ENCODE measurements at regions not wholly inside any gene's neighbourhood (a gene's known extent, or its start where the extent isn't known, plus 50 kb on each side); places are given as distances from the start of the nearest gene placed in this dataset.
"Not testable (repeated sequence)": the region's sequence is repeated elsewhere in the genome, so short reads cannot be mapped to it uniquely, and the experiment has no call there.

DNA sequence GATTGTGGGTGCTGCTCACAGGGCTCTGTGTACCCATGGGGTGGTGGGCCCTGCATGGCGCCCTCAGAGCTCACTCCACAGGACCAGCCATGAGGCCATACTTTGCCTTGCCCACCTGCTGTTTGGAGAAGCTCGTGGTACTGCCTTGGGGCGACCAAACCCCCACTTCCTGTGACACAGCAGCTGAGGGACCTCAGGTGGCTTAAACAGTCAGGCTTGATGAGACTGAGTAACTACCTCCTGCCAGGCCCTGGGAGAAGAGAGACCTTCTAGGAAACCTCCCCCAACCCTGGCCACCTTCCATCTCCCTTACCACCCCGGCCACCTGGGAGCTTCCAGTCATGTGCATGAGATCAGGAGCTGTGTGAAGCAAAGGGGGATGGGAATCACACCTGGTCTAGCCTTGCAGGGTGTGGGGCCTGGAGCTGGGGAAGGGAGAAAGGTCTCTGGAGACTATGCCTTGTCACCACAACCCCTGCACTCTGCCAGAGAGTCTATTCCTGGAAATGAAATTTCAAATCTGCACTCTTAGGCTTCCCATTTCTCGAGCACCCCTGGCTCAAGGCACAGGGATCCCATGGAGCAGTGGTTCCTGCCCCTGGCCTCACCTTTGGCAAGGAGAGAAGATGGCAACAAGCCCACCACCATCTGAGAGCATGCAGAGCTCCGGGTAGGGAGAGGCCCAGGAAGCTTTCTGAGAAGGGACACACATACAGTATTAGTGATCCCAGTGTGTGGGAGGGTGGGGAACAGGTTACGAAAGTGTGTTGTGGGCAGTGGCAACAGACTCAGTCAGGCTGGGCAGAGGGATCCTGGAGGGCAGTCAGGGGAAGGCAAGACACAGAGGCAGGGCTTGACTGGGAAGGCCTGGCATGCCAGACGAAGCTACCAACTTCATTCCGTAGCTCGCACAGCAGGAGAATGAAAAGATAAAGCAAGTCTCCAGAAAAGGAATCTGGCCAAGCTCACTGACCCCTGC is 125.0 kb downstream of the URI1 start:
- no peak for DNase-seq

DNA sequence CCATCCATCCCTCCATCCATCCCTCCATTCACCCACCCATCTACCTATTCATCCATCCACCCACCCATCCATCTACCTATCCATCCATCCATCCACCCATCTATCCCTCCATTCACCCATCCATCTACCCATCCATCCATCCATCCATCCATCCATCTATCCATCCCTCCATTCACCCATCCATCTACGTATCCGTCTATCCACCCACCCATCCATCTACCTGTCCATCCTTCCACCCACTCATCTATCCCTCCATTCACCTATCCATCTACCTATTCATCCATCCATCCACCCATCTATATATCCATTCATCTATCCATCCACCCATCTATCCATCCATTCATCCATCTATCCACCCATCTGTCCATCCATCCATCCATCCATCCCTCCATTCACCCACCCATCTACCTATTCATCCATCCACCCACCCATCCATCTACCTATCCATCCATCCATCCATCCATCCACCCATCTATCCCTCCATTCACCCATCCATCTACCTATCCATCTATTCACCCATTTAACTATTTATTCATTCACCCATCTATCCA is 126.0 kb downstream of the URI1 start:
- DNase-seq, result not testable (repeated sequence)

DNA sequence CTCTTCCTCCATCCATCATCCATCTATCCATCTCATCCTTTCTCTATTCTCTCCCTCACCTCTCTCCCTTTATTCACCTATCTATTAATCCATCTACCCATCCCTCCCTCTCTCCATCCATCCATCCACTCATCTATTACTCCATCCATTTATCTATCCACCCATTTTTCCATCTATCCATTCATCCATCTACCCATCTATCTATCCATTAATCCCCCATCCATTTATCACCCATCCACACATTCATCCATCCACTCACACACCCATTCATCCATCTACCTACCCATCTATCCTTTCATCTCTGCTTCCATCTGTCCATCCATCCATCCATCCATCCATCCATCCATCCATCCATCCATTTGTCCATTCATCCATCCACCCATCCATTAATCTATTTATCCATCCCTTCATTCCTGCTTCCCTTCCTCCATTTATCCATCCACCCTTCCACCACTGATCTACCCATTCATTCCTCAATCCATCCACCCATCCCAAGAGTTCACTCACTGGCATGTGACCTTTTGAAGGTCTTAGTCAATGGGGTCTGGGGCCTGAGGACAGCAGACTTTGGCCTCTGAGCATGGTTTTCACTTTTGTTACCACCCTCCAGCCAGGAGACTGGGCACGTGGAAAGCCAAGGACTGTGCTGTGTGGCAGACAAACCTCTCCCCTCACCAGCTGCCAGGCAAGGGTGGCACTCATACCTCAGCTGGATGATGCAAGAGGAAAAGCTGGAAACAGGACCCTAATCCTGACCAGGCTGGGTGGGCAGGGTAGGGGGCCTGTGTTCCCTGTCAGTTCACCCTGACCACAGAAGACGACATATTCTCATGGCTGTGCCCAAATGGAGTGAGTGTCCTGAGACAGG is 126.7 kb downstream of the URI1 start:
- DNase-seq, result no peak

DNA sequence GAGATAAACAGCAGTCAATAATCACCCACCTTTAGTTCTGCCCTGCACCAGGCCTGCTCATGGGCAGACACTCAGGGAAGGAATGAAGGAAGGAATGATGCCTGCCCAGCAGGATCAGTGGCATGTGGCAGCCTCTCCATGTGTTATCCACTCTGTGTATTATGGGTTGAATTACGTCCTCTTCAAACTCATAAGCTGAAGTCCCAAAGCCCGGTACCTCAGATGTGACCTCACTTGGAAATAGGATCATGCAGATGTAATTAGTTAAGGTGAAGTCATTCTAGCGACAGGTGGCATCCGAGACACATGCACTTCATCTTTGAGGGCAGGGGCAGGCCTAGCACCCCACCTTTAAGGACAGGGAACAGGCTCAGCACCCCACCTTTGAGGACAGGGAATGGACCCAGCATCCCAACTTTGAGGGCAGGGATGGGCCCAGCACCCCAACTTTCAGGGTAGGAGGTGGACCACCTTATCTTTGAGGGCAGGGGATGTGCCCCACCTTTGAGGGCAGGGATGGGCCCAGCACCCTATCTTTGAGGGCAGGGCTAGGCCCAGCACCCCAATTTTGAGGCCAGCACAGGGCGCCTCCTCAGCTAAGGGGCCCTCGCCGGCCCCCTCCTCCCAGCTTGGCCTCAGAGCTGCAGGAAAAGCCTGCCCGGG is 127.6 kb downstream of the URI1 start:
- no peak for DNase-seq

DNA sequence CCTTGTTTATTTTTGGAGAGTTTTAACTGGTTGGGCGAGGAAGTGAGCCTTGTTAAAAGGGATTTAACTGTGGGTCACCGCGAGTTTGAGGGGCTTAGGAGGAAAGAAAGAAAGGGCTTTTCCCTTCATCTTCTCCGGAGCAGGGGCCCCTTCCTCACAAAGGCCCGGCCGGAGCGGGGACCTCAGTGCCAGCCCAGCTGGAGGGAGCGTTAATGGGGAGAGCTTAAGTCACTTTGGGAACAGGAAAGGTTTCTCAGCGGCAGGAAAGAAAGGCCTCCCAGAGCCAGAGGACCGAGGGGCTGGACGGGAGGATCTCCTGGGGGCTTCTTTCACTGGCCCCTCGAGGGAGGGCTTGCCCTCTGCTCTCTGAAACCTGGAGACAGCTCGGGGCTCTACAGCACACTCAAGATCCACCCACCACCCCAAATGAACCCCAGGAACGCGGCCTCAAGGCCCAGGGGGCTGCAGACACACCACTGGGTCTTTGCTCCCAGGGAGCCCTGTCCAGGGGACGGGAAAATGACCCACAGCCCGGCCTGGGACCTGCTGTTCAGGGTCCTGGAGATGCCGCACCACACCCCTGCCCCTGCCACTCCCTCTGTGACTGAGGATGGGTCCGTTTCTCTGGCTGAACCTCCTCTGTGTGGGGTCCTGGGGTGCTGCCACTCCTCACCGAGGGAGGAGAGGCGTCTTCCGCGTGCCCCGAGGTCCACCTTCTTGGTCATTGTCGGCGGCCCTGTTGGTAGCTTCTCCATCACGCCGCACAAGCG is 128.3 kb downstream of the URI1 start:
- no peak for DNase-seq

DNA sequence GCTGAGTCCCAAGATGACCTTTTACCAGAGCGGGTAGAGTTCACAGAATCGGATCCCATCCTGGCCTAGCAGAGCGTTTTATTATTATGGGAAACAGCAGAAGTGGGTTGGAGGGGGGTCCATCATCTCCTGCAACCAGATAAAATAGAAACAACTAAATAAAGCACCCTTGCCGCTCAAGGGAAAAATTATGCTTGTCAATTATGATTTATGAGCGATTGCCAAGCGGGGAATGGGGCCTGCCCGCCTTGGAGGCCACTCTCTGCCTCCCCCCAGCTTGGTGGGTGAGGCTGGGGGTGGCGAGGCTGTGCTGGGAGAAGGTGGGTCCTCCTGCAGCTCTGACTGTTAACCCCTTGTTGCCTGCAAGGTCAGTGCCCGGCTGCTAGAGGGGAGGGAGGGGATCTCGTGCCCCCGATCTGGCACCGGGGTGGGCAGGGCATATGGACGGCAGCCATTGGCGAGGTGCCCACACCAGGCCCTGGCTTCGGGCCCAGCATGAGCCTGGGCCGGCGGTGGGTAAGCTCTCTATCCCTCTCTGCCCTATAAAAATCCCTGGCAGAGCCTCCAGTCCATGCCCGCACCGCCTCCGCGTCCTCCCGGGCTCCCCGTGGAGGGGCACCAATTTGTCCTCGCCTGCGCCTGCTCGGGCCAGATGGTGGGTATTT is 129.1 kb downstream of the URI1 start:
- no peak for DNase-seq

DNA sequence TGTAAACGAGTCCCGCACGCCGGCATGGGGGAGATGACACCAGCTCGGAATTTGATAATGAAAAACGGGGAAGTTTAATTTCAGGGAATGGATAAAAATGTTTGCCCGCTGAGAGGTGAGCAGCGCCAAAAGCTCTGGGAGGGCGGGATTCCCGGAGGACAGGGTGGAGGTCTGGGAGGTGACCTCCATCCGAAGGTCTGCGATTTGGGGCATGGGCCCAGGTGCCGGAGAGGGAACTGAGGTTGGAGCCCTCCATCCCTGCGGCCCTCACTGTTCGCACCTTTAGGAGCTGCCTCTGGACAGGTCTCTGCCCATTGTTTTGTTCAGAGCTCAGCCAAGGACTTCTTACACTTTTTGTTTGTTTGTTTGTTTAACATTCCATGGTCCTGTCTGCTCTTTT is 129.8 kb downstream of the URI1 start:
- DNase-seq, result no peak

DNA sequence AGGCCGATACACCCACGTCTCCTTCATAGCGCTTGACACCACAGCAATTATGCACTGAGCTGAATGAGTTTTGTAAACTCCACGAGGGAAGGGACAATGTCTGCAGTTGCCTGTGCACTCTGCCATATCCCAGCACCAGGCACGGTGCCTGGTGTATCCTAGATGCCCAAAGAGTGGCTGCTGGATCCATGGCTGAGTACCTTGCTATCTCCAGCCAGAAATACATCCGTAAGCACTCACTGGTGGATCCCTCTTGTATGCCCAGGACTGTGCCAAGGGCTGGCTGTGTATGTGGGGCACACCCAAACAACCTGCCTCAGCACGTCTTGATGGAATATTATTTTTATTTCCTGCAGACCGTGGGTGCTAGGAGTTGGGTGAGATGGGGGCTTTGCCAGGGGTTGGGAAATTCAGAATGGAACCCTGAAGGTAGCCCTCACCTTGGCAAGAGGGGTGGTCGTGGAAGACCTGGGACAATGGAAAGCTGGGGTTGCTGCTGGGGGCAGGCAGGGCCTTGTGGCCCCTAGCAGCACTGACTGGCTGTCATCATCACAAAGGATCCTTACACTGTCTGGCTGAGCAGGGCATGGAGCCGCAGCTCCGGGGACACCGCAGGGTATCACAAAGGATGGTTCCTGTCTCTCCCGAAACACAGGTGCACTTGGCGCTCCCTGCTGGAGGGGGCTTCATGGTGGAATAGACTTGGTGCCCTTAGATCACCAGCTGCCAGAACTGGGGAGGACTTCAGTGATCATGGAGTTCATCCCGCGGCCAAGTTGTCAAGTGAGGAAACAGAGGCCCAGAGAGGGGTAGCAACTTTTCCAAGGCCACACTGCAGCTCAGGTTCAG is 131.3 kb downstream of the URI1 start:
- no peak for DNase-seq

DNA sequence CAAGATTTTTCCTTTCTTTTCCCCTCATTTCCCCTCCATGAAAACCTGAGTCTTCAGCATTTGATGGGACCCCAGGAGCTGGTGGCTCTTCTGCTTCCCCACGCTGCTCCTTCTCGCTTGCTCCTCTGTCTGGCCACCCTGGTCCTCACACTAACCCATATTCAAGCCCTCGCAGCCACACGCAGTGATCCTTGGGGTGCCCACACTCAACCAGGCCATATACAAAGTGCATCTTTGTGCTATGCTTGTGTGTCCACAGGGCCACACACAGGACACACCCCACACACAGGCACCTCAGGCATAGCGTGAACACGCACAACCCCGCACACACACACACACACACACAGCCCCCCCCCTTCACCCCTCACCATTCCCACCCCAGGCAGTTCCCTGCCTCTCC is 132.1 kb downstream of the URI1 start:
- DNase-seq, result no peak

DNA sequence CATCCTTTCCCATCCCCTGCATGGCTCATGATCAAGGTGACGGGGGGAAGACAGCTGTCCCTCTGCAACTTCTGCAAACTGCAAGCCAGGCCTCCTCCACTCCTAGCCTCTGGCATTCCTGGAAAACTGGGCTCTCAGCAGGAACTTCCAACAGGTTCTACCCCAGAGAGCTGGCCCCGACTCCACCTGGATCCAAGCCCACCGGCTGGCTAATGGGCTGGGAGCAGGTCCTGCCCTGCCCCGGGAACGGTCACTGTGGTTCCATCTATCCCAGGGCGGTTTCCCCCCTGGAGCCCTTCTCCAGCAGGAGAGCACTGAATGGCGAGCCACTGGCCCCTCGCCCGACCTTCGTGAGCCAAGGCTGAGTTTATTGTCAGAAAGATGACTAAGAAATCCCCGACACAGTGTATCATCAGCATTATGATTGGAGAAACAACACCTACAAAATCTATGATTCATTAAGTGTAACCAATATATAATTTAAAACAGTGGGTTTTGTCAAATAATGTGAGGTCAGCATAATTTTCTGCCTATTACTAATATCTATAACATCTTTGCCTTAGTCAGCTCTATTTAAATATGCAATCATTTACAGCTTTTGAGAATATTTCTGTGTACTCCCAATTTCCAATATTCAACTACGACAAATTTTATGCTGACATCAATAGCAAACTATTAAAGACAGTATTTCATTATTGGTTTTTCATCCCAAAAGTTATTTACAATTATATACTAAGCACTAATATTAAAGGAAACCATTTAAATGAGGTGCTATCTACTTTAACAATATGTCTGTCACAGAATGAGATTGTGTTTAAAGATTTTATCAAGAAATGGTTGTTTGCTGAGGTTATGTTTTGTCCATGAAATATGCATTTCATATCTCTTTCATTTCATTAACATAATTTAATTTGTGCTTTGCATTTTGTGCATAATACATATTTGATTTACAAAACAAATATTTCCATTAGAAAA is 133.0 kb downstream of the URI1 start:
- no peak for DNase-seq

DNA sequence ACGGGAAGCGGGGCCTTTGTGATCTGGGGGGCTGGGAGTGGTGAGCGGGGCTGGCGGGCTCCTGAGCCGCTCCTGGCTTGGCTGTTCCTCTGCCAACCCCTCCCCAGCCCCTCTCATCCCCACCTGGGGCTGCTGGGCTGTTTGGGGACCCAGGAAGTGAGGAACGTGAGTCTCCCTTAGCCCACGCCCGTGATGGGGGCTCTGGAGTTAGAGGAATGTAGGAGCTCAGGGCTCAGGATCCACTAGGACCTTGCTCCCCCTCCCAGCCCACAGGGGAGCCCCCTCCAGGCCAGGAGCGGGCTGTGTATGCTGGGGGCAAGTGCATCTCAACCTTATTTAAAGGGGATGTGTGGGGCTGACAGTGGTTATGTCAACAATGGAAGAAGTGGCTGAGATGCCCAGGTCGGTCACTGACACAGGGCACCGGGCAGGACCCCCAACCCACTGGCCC is 134.1 kb downstream of the URI1 start:
- no peak for DNase-seq

DNA sequence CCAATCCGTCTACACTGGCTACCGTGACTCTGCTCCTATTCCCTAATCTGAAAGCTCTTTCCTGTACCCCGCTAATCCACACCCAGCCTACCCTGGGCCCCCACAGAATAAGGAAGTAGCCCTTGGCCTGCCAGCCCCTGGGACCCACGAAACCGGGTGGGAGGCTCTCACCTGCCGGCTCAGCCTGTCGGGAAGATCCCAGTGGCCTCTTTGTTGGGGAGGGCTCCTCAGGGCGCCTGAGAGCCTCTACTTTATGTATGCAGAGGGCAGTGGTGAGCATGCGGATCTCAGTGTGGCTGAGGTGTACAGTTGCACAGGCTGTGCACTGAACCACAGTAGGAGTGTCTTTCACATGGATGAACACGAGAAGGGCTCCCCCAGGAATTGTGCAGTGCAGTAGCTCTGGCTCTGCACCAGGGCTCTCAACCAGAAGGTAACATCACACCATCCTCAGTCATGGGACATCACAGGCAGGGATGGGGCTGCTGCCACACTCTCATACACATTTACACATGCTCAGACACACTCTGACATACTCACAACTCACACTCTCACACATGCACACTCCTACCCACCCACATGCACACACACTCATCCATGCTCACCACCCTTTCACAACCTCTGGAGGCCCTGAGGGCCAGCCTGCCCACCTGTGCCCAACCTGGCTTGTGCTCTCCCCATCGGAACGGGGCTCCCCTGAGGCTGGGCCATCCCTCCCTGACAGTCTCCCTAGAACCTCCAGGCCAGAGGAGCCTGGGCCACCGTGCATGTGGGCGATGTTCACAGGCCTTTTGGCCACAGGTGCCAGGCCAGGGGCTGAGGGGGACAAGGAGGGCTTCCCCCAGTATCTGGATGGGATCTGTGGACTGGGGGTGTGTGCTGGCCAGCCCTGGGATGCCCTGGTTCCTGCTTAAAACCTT is 135.0 kb downstream of the URI1 start:
- no peak for DNase-seq

DNA sequence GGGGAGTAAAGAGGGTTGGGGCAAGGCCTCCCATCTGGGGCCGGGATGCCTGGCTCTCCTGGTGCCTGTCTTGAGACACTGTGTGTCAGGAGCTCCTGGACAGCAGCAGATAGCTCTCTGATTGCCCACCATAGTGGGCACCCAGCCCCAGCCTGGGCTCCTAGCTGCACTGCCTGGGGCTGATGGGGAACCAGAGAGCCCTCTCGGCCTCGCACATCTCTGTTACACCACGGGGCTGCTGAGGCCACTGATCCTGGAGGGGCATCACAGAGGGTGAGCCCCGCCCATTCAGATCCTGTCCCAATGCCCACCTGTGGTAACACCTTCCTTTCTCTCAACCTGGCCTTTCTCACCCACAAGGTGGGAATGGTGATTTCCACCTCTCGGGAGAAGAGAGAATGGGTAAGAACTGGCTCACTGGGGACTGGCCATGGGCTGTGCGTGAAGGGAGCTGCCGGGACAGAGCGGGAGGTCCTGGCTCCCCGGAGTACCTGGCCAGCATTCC is 135.9 kb downstream of the URI1 start:
- DNase-seq, result no peak

DNA sequence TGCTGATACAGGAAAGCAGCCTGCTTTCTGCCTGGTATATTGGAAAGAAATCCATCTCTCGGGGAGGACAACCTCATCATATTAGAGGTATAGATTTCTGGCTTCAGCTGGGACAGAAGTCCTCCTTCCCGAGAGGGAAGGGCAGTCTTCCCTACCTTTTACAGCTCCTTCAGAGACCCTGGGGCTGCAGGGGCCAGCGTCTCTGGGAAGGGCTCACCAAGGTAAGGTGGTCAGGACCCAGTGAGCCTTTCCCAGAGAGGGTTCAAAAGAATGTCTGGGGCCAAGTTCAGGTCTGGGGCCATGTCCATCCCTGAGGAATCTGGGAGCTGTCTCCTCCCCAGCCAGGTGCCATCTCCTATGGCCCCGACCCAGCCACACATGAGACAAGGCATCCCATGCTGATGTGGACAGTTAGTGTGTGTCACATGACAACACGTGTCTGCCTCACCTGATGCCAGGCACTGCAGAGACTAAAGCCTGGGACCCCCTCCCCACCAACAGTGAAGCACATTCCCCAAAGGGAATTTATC is 136.4 kb downstream of the URI1 start:
- no peak for DNase-seq

DNA sequence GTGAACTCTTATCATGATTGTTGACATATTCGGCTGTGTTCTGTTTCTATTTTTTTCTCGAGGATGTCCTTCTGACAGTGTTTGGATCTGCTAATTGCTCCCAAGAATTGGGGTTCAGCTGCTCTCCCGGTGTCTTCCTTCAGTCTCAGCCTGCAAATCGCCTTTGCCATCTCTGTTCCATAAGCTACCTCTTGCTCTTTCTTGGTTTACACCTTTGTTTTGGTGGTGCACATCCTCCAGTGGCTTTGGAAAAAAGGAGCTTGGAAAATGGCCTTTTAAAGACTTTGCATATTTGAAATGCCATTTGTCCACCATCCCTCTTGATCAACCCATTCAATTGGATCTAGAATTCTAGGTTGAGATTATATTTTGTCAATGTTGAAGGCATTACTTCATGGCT is 137.2 kb downstream of the URI1 start:
- DNase-seq, result no peak

DNA sequence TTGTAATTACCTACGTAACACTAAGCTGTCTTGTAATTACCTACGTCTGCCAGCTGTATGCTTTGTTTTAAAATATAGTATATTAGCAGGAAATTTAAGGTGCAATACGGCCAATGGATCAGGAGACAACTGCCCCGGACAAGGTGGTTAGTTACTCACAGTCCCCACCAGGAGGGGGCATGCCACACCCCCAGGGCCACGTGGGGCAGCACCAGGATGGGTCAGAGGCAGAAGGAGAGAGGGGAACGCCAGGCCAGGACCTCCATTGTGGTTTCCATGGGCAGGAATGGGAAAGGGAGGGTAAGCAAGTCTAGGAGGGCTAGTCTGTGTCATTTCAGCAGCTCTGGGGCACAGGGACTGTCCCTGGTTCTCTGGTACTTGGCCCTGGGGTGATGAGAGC is 140.1 kb downstream of the URI1 start:
- DNase-seq, result no peak

DNA sequence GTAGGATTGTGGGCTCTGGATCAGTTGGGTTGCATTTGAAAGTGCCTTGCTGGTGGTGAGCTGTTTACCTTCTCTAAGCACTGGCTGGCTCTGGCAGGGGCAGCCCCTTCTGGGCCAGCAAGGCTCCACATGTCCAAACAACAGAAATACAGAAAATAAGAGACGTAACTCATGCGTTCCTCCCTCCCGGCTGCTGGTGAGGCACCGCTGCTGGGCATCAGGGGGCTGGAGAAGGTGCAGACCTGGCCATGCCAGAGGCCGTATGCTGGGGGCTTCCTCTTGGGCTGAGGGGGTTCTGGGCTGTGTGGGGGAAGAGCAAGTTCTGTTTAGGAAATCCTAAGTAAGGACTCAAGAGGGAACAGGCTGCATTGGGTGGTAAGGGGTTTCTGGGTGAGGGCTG is 140.6 kb downstream of the URI1 start:
- DNase-seq, result no peak

Measured in activated naive CD4-positive, alpha-beta T cell treated with anti-CD3 and anti-CD28 coated beads, Interleukin-2, amount 50 U/mL, for 16 hours (primary cell).